ENCODE measurements at regions not wholly inside any gene's neighbourhood (a gene's known extent, or its start where the extent isn't known, plus 50 kb on each side); places are given as distances from the start of the nearest gene placed in this dataset.

- intact Hi-C loops (cut with micrococcal nuclease) (no loop called here), dilution Hi-C loops (cut with MboI; ENCODE audit: extremely low pct_ligation_motif_present, low sequenced_read_pairs) (no loop called here)
- DNase-seq (ENCODE audit: low read depth, low spot score) (no peak), FAIRE-seq (no peak)
- Histone ChIP-seq H3K9ac (replicated peaks; ENCODE audit: extremely low read depth, insufficient read depth, low read length) (no peak overlapping the region), H3K4me3 (replicated peaks in 1 of 3; ENCODE audit: insufficient read depth in 1 of 3, low read depth in 1 of 3, low read length in 3 of 3) (no peak overlapping the region), H3K9me1 (replicated peaks; ENCODE audit: control insufficient read depth, extremely low read depth, insufficient read depth, low read length) (no peaks in the 10 kb centered on the region), H3K4me1 (ENCODE audit: control insufficient read depth, extremely low read depth, insufficient read depth, low read length) (no peaks in the 10 kb centered on the region), H4K20me1 (replicated peaks; ENCODE audit: control insufficient read depth, extremely low read depth, insufficient read depth, low read length) (no peaks in the 10 kb centered on the region), H3K36me3 (ENCODE audit: control insufficient read depth in 2 of 2, extremely low read depth in 1 of 2, insufficient read depth in 2 of 2, low read length in 2 of 2) (no peaks in the 10 kb centered on the region), H2AFZ (ENCODE audit: low read depth, low read length) (no peak overlapping the region), H3K27me3 (ENCODE audit: control insufficient read depth in 2 of 2, insufficient read depth in 2 of 2, low read length in 2 of 2) (no peaks in the 10 kb centered on the region), H3K4me2 (ENCODE audit: insufficient read depth, low read length) (no peak overlapping the region), H3K27ac (ENCODE audit: insufficient read depth, low read depth, low read length) (no peak overlapping the region), H3K9me3 (replicated peaks; ENCODE audit: control insufficient read depth, insufficient read depth, low read length) (no peaks in the 10 kb centered on the region), H3K79me2 (ENCODE audit: control insufficient read depth, insufficient read depth, low read length) (no peaks in the 10 kb centered on the region)
- BruUV-seq (replicated peaks) = no TSS peak
- no peak for TF ChIP-seq POLR2AphosphoS5 (IDR thresholded peaks at IDR 0.05; ENCODE audit: insufficient read depth, low read depth, low read length)
- no peak for TF ChIP-seq GATA2 (IDR thresholded peaks at IDR 0.05; ENCODE audit: insufficient read depth, insufficient read length, low read depth, low read length)
- TF ChIP-seq FOS (IDR thresholded peaks at IDR 0.05; ENCODE audit: borderline replicate concordance, insufficient read depth, low read length) = no peak
- no peak for TF ChIP-seq JUN (IDR thresholded peaks at IDR 0.05; ENCODE audit: borderline replicate concordance, insufficient read depth, insufficient read length, low read depth)
- TF ChIP-seq CTCF (IDR thresholded peaks at IDR 0.05; ENCODE audit: extremely low read depth in 1 of 2, insufficient read depth in 1 of 2, low read depth in 1 of 2, low read length in 2 of 2) = no peak
- CTCF ChIA-PET = no interaction called here
- POLR2A ChIA-PET = no interaction called here
Measured at GRCh38 chr9:103431809-103432208, 436.7 kb downstream of the CYLC2 start.

- dilution Hi-C loops (cut with MboI; ENCODE audit: extremely low pct_ligation_motif_present, low sequenced_read_pairs) (no loop called here), intact Hi-C loops (cut with micrococcal nuclease) (no loop called here)
- Histone ChIP-seq H4K20me1 (replicated peaks; ENCODE audit: control insufficient read depth, extremely low read depth, insufficient read depth, low read length) (no peaks in the 10 kb centered on the region), H3K27me3 (ENCODE audit: control insufficient read depth in 2 of 2, insufficient read depth in 2 of 2, low read length in 2 of 2) (no peaks in the 10 kb centered on the region), H2AFZ (ENCODE audit: low read depth, low read length) (no peak overlapping the region), H3K36me3 (ENCODE audit: control insufficient read depth in 2 of 2, extremely low read depth in 1 of 2, insufficient read depth in 2 of 2, low read length in 2 of 2) (no peaks in the 10 kb centered on the region), H3K4me2 (ENCODE audit: insufficient read depth, low read length) (no peak overlapping the region), H3K27ac (ENCODE audit: insufficient read depth, low read depth, low read length) (no peak overlapping the region), H3K9me1 (replicated peaks; ENCODE audit: control insufficient read depth, extremely low read depth, insufficient read depth, low read length) (no peaks in the 10 kb centered on the region), H3K79me2 (ENCODE audit: control insufficient read depth, insufficient read depth, low read length) (no peaks in the 10 kb centered on the region), H3K9me3 (replicated peaks; ENCODE audit: control insufficient read depth, insufficient read depth, low read length) (no peaks in the 10 kb centered on the region), H3K4me1 (ENCODE audit: control insufficient read depth, extremely low read depth, insufficient read depth, low read length) (no peaks in the 10 kb centered on the region), H3K9ac (replicated peaks; ENCODE audit: extremely low read depth, insufficient read depth, low read length) (no peak overlapping the region), H3K4me3 (replicated peaks in 1 of 3; ENCODE audit: insufficient read depth in 1 of 3, low read depth in 1 of 3, low read length in 3 of 3) (no peak overlapping the region)
- ChIA-PET CTCF (no interaction called here), POLR2A (no interaction called here)
- DNase-seq (ENCODE audit: low read depth, low spot score) (no peak), FAIRE-seq (no peak)
- no peak for TF ChIP-seq CTCF (IDR thresholded peaks at IDR 0.05; ENCODE audit: extremely low read depth in 1 of 2, insufficient read depth in 1 of 2, low read depth in 1 of 2, low read length in 2 of 2)
- TF ChIP-seq FOS (IDR thresholded peaks at IDR 0.05; ENCODE audit: borderline replicate concordance, insufficient read depth, low read length) = no peak
- no peak for TF ChIP-seq POLR2AphosphoS5 (IDR thresholded peaks at IDR 0.05; ENCODE audit: insufficient read depth, low read depth, low read length)
- TF ChIP-seq MAX (IDR thresholded peaks at IDR 0.05; ENCODE audit: insufficient read depth, insufficient read length) = no peak
- TF ChIP-seq MYC (IDR thresholded peaks at IDR 0.05; ENCODE audit: low read depth, low read length) = no peak
- TF ChIP-seq EZH2 (IDR thresholded peaks at IDR 0.05; ENCODE audit: borderline replicate concordance, low read depth, low read length, severe bottlenecking) = no peak
- no peak for TF ChIP-seq JUN (IDR thresholded peaks at IDR 0.05; ENCODE audit: borderline replicate concordance, insufficient read depth, insufficient read length, low read depth)
- no peak for TF ChIP-seq POLR2A (IDR thresholded peaks at IDR 0.05; ENCODE audit: low read depth, low read length)
- no peak for TF ChIP-seq GATA2 (IDR thresholded peaks at IDR 0.05; ENCODE audit: insufficient read depth, insufficient read length, low read depth, low read length)
- no TSS peak for BruUV-seq (replicated peaks)
Measured at GRCh38 chr9:103444176-103444575, 449.0 kb downstream of the CYLC2 start.
